A673 (cell line): ENCODE measurements at regions not wholly inside any gene's neighbourhood (a gene's known extent, or its start where the extent isn't known, plus 50 kb on each side); places are given as distances from the start of the nearest gene placed in this dataset.

Experiments used
- BruUV-seq: library from RNA; stranded (reverse); fragments of 400-500 nt; replicated peaks from 2 replicates; lab custom pipeline; 2021; lab: Mats Ljungman, UMichigan
- CTCF ChIA-PET: fragments of 300-600 bp; sonication (Branson Sonifier 250); formaldehyde crosslinking; loops from one replicate; lab custom pipeline; 2022; ENCODE audit warnings: antibody characterized with exemption; lab: Charles Lee
- POLR2A ChIA-PET: fragments of 300-600 bp; sonication (Branson Sonifier 250); formaldehyde crosslinking; loops from one replicate; lab custom pipeline; 2022; ENCODE audit warnings: antibody characterized with exemption; ENCODE audit not compliant: low non-redundant PET; lab: Charles Lee
- DNase-seq: peaks from one replicate; pipeline ENCODE4 v3.0.0-alpha.2; 2015; ENCODE audit warnings: low spot score
- H3K27ac ChIP-seq: fragments of 200-600 bp; sonication (generic); 2 replicates; pipeline ENCODE4 v1.5.1; 2016; ENCODE audit warnings: mixed run types, low read depth, mild to moderate bottlenecking, mixed read lengths, antibody characterized with exemption, low read length; ENCODE audit not compliant: poor library complexity, severe bottlenecking
- H3K27me3 ChIP-seq: fragments of 200-600 bp; sonication (generic); replicated peaks from 2 replicates; pipeline ENCODE4 v1.6.1; 2017; ENCODE audit warnings: mixed run types, low read depth, mild to moderate bottlenecking, mixed read lengths, antibody characterized with exemption, low read length; ENCODE audit not compliant: insufficient read depth, poor library complexity
- H3K36me3 ChIP-seq: fragments of 200-600 bp; sonication (generic); 2 replicates; pipeline ENCODE4 v1.6.1; 2016; ENCODE audit warnings: mixed run types, mild to moderate bottlenecking, mixed read lengths, antibody characterized with exemption, low read length; ENCODE audit not compliant: insufficient read depth, poor library complexity, severe bottlenecking
- H3K4me1 ChIP-seq: fragments of 200-600 bp; sonication (generic); 2 replicates; pipeline ENCODE4 v1.6.1; 2017; ENCODE audit warnings: mixed run types, mild to moderate bottlenecking, mixed read lengths, antibody characterized with exemption, low read length; ENCODE audit not compliant: insufficient read depth, poor library complexity, severe bottlenecking
- H3K4me3 ChIP-seq: fragments of 200-600 bp; sonication (generic); 2 replicates; pipeline ENCODE4 v1.5.1; 2016; ENCODE audit warnings: low read depth, mixed run types, mild to moderate bottlenecking, mixed read lengths, low read length; ENCODE audit not compliant: poor library complexity, severe bottlenecking
- H3K9me3 ChIP-seq: fragments of 200-600 bp; sonication (generic); 2 replicates; pipeline ENCODE4 v1.6.1; 2016; ENCODE audit warnings: mixed run types, low read depth, mild to moderate bottlenecking, mixed read lengths, antibody characterized with exemption, low read length; ENCODE audit not compliant: poor library complexity, severe bottlenecking
- CTCF ChIP-seq: fragments of 300-800, 200-600 bp; sonication (generic); conservative IDR thresholded peaks from 2 replicates; pipeline ENCODE4 v1.5.1; 2017; ENCODE audit warnings: low read depth, mild to moderate bottlenecking, antibody characterized with exemption, low read length, moderate library complexity, mixed read lengths
- EZH2 ChIP-seq: fragments of 200-600 bp; sonication (generic); IDR thresholded peaks from 2 replicates; pipeline ENCODE4 v1.6.1; 2017; ENCODE audit warnings: borderline replicate concordance, low read depth, mild to moderate bottlenecking, mixed read lengths, antibody characterized with exemption, low read length; ENCODE audit not compliant: poor library complexity, severe bottlenecking
- intact Hi-C: fragments of 100-400 bp; cut with micrococcal nuclease; formaldehyde crosslinking; loops from one replicate; pipeline ENCODE4 v1.10.0; 2022; ENCODE audit not compliant: unreplicated experiment

GRCh38 chr2:12486205-12487118 lies 230.3 kb upstream of the TRIB2 start:
- intact Hi-C loops = no loop called here
- Histone ChIP-seq H3K27ac (no peak overlapping the region), H3K27me3 (no peaks in the 10 kb centered on the region), H3K9me3 (no peaks in the 10 kb centered on the region), H3K4me1 (no peaks in the 10 kb centered on the region), H3K4me3 (no peak overlapping the region), H3K36me3 (no peaks in the 10 kb centered on the region)
- DNase-seq = no peak
- POLR2A ChIA-PET = no interaction called here
- CTCF ChIA-PET = no interaction called here
- TF ChIP-seq EZH2 = no peak
- no peak for TF ChIP-seq CTCF
- no TSS peak for BruUV-seq

GRCh38 chr2:12487253-12488004 lies 229.3 kb upstream of the TRIB2 start:
- Histone ChIP-seq H3K36me3 (no peaks in the 10 kb centered on the region), H3K27me3 (no peaks in the 10 kb centered on the region), H3K4me3 (no peak overlapping the region), H3K4me1 (no peaks in the 10 kb centered on the region), H3K9me3 (no peaks in the 10 kb centered on the region), H3K27ac (no peak overlapping the region)
- intact Hi-C loops = no loop called here
- ChIA-PET POLR2A (no interaction called here), CTCF (no interaction called here)
- no peak for DNase-seq
- BruUV-seq = no TSS peak
- TF ChIP-seq CTCF (no peak), EZH2 (no peak)

GRCh38 chr2:12488352-12489318 lies 228.1 kb upstream of the TRIB2 start:
- ChIA-PET CTCF (no interaction called here), POLR2A (no interaction called here)
- DNase-seq = no peak
- Histone ChIP-seq H3K4me1 (no peaks in the 10 kb centered on the region), H3K9me3 (no peaks in the 10 kb centered on the region), H3K4me3 (no peak overlapping the region), H3K36me3 (no peaks in the 10 kb centered on the region), H3K27ac (no peak overlapping the region), H3K27me3 (no peaks in the 10 kb centered on the region)
- TF ChIP-seq EZH2 (no peak), CTCF (no peak)
- no TSS peak for BruUV-seq
- intact Hi-C loops = no loop called here
